HEK293 (cell line): ENCODE measurements at regions not wholly inside any gene's neighbourhood (a gene's known extent, or its start where the extent isn't known, plus 50 kb on each side); places are given as distances from the start of the nearest gene placed in this dataset.

Experiments used
- CTCF ChIA-PET: fragments of 350-600 bp; formaldehyde crosslinking; extraction: SDS; loops from one replicate; lab custom pipeline; 2021; ENCODE audit warnings: antibody characterized with exemption; lab: Yijun Ruan, JAX
- POLR2A ChIA-PET: fragments of 300-600 bp; formaldehyde crosslinking; extraction: SDS; loops from one replicate; lab custom pipeline; 2020; ENCODE audit warnings: antibody characterized with exemption, inconsistent platforms; lab: Yijun Ruan, JAX
- H3K27ac ChIP-seq: fragments of 200-500 bp; sonication (Bioruptor generic); 2 replicates; pipeline ENCODE4 v1.5.1; 2014; ENCODE audit warnings: low read depth, low read length, control low read depth, inconsistent platforms; ENCODE audit errors: extremely low read depth
- H3K36me3 ChIP-seq, 2 experiments: fragments of 200-500 bp in 1 of 2; sonication (Bioruptor generic) in 1 of 2; 1 replicate in 1 of 2; 2 replicates in 1 of 2; pipeline ENCODE4 v1.5.1; 2014 to 2017; ENCODE audit warnings: inconsistent platforms in 2 of 2, low read length in 2 of 2; ENCODE audit not compliant: control insufficient read depth in 2 of 2, insufficient read depth in 1 of 2
- H3K4me1 ChIP-seq: fragments of 200-500 bp; sonication (Bioruptor generic); 2 replicates; pipeline ENCODE4 v1.5.1; 2014; ENCODE audit warnings: mild to moderate bottlenecking, low read length, inconsistent platforms; ENCODE audit not compliant: control insufficient read depth, insufficient read depth
- H3K4me3 ChIP-seq: 2 replicates; pipeline ENCODE4 v1.5.1; 2011; ENCODE audit warnings: low read depth, mild to moderate bottlenecking, control low read depth, low read length, moderate library complexity
- H3K9me3 ChIP-seq: fragments of 200-500 bp; sonication (Bioruptor generic); 2 replicates; pipeline ENCODE4 v1.5.1; 2014; ENCODE audit warnings: low read depth, low read length, inconsistent platforms; ENCODE audit not compliant: control insufficient read depth, insufficient read depth
- ATF2 ChIP-seq: fragments of 450-650 bp; formaldehyde crosslinking; IDR thresholded peaks from 2 replicates; pipeline ENCODE4 v1.5.1; 2016; ENCODE audit warnings: missing biosample characterization, missing genetic modification characterization, low read depth
- CTCF ChIP-seq: fragments of 450-650 bp; formaldehyde crosslinking; IDR thresholded peaks from 2 replicates; pipeline ENCODE4 v1.5.1; 2016; ENCODE audit warnings: missing biosample characterization, missing genetic modification characterization
- EGR2 ChIP-seq: fragments of 450-650 bp; formaldehyde crosslinking; IDR thresholded peaks from 2 replicates; pipeline ENCODE4 v1.5.1; 2016; ENCODE audit warnings: low read depth, missing biosample characterization, missing genetic modification characterization
- FEZF1 ChIP-seq: fragments of 450-650 bp; formaldehyde crosslinking; IDR thresholded peaks from 2 replicates; pipeline ENCODE4 v1.5.1; 2016; ENCODE audit warnings: missing biosample characterization, missing genetic modification characterization
- HOXA7 ChIP-seq: sonication (generic); formaldehyde crosslinking; IDR thresholded peaks from 2 replicates; pipeline ENCODE4 v1.8.1; 2022; ENCODE audit warnings: missing genetic modification reagents, borderline replicate concordance
- HOXD13 ChIP-seq: sonication (generic); formaldehyde crosslinking; IDR thresholded peaks from 2 replicates; pipeline ENCODE4 v1.8.0; 2022; ENCODE audit warnings: missing genetic modification reagents, borderline replicate concordance
- KLF1 ChIP-seq: fragments of 450-650 bp; formaldehyde crosslinking; IDR thresholded peaks from 2 replicates; pipeline ENCODE4 v1.5.1; 2016; ENCODE audit warnings: missing biosample characterization, missing genetic modification characterization
- ZBTB48 ChIP-seq: fragments of 450-650 bp; formaldehyde crosslinking; IDR thresholded peaks from 2 replicates; pipeline ENCODE4 v1.5.1; 2016; ENCODE audit warnings: missing biosample characterization, missing genetic modification characterization
- ZNF133 ChIP-seq: fragments of 450-650 bp; formaldehyde crosslinking; IDR thresholded peaks from 2 replicates; pipeline ENCODE4 v1.5.1; 2016; ENCODE audit warnings: missing biosample characterization, missing genetic modification characterization
- ZNF148 ChIP-seq: fragments of 450-650 bp; formaldehyde crosslinking; IDR thresholded peaks from 2 replicates; pipeline ENCODE4 v1.5.0; 2017; ENCODE audit warnings: missing biosample characterization, missing genetic modification characterization, borderline replicate concordance
- ZNF175 ChIP-seq: fragments of 450-650 bp; formaldehyde crosslinking; IDR thresholded peaks from 2 replicates; pipeline ENCODE4 v1.5.1; 2016; ENCODE audit warnings: missing biosample characterization, missing genetic modification characterization
- ZNF202 ChIP-seq: fragments of 450-650 bp; formaldehyde crosslinking; IDR thresholded peaks from 2 replicates; pipeline ENCODE4 v1.5.1; 2016; ENCODE audit warnings: missing biosample characterization, missing genetic modification characterization, borderline replicate concordance
- ZNF404 ChIP-seq: fragments of 450-650 bp; formaldehyde crosslinking; IDR thresholded peaks from 2 replicates; pipeline ENCODE4 v1.5.1; 2017; ENCODE audit warnings: missing biosample characterization, missing genetic modification characterization
- ZNF433 ChIP-seq: fragments of 450-650 bp; formaldehyde crosslinking; IDR thresholded peaks from 2 replicates; pipeline ENCODE4 v1.5.1; 2016; ENCODE audit warnings: missing biosample characterization, missing genetic modification characterization, low read depth
- ZNF488 ChIP-seq: fragments of 450-650 bp; formaldehyde crosslinking; IDR thresholded peaks from 2 replicates; pipeline ENCODE4 v1.5.1; 2016; ENCODE audit warnings: missing biosample characterization, missing genetic modification characterization
- ZNF510 ChIP-seq: fragments of 450-650 bp; formaldehyde crosslinking; IDR thresholded peaks from 2 replicates; pipeline ENCODE4 v1.5.1; 2018; ENCODE audit warnings: mild to moderate bottlenecking, missing genetic modification characterization, missing biosample characterization; ENCODE audit not compliant: insufficient replicate concordance
- ZNF555 ChIP-seq: fragments of 450-650 bp; formaldehyde crosslinking; conservative IDR thresholded peaks from 2 replicates; pipeline ENCODE4 v1.5.1; 2017; ENCODE audit warnings: missing biosample characterization, mild to moderate bottlenecking, missing genetic modification characterization, inconsistent platforms
- ZNF560 ChIP-seq: fragments of 450-650 bp; formaldehyde crosslinking; IDR thresholded peaks from 2 replicates; pipeline ENCODE4 v1.5.1; 2017; ENCODE audit warnings: missing biosample characterization, missing genetic modification characterization, borderline replicate concordance
- ZNF610 ChIP-seq: fragments of 450-650 bp; formaldehyde crosslinking; IDR thresholded peaks from 2 replicates; pipeline ENCODE4 v1.5.1; 2016; ENCODE audit warnings: missing biosample characterization, missing genetic modification characterization, borderline replicate concordance
- ZNF658 ChIP-seq: fragments of 450-650 bp; formaldehyde crosslinking; IDR thresholded peaks from 2 replicates; pipeline ENCODE4; 2016; ENCODE audit warnings: missing biosample characterization, missing genetic modification characterization
- ZNF664 ChIP-seq: fragments of 450-650 bp; formaldehyde crosslinking; IDR thresholded peaks from 2 replicates; pipeline ENCODE4 v1.5.1; 2016; ENCODE audit warnings: missing biosample characterization, missing genetic modification characterization
- ZNF768 ChIP-seq: fragments of 450-650 bp; formaldehyde crosslinking; IDR thresholded peaks from 2 replicates; pipeline ENCODE4 v1.5.1; 2018; ENCODE audit warnings: missing biosample characterization, mild to moderate bottlenecking, missing genetic modification characterization
- ZNF830 ChIP-seq: fragments of 450-650 bp; IDR thresholded peaks from 2 replicates; pipeline ENCODE4 v1.5.0; 2018; ENCODE audit warnings: missing biosample characterization, missing genetic modification characterization, low read depth, mild to moderate bottlenecking, moderate library complexity
- ZSCAN16 ChIP-seq: fragments of 450-650 bp; formaldehyde crosslinking; IDR thresholded peaks from 2 replicates; pipeline ENCODE4 v1.5.1; 2016; ENCODE audit warnings: missing biosample characterization, missing genetic modification characterization

- TF ChIP-seq ZNF830 (tag by site-specific recombination) (no peak), ZSCAN16 (no peak), ZNF133 (tag by site-specific recombination) (no peak), ZNF202 (tag by site-specific recombination) (no peak), ZNF404 (tag by site-specific recombination) (no peak), ZNF658 (tag by site-specific recombination) (no peak), ZNF488 (tag by site-specific recombination) (no peak), EGR2 (tag by site-specific recombination) (no peak)
Measured at GRCh38 chr18:68507781-68508180, 207.1 kb downstream of the TMX3 start (continued).

- CTCF ChIA-PET: no interaction called here
- POLR2A ChIA-PET: no interaction called here
- Histone ChIP-seq H3K4me1 (no peaks in the 10 kb centered on the region), H3K9me3 (no peaks in the 10 kb centered on the region), H3K4me3 (no peak overlapping the region), H3K27ac (no peak overlapping the region), H3K36me3 (no peaks in the 10 kb centered on the region)
- TF ChIP-seq ZNF610 (tag by site-specific recombination) (no peak), ZNF148 (no peak), ZNF555 (no peak), HOXD13 (CRISPR knock-in tag) (no peak), ZNF768 (tag by site-specific recombination) (no peak)
Measured at GRCh38 chr18:68505178-68505574, 209.7 kb downstream of the TMX3 start.

GRCh38 chr18:68504441-68505177 lies 210.3 kb downstream of the TMX3 start:
- no peaks in the 10 kb centered on the region for H3K36me3 ChIP-seq
- no peak overlapping the region for H3K27ac ChIP-seq
- CTCF ChIA-PET: no interaction called here
- TF ChIP-seq ZBTB48: no peak
- no peak for TF ChIP-seq ZNF175 (tag by site-specific recombination)
- no peak for TF ChIP-seq KLF1 (tag by site-specific recombination)
- TF ChIP-seq HOXA7 (CRISPR knock-in tag): no peak
- no peak for TF ChIP-seq ZNF560 (tag by site-specific recombination)
- TF ChIP-seq ZNF433: no peak
- no peak for TF ChIP-seq CTCF (tag by site-specific recombination)
- no peak for TF ChIP-seq ATF2 (tag by site-specific recombination)
- no peak for TF ChIP-seq FEZF1 (tag by site-specific recombination)
- TF ChIP-seq ZNF510 (tag by site-specific recombination): no peak
- no peak for TF ChIP-seq ZNF664 (tag by site-specific recombination)
- TF ChIP-seq, all 188 proteins: peak for 0
- Histone ChIP-seq H3K9me3 (no peaks in the 10 kb centered on the region), H3K4me3 (no peak overlapping the region), H3K4me1 (no peaks in the 10 kb centered on the region)
- POLR2A ChIA-PET: no interaction called here
